ENCODE measurements at regions not wholly inside any gene's neighbourhood (a gene's known extent, or its start where the extent isn't known, plus 50 kb on each side); places are given as distances from the start of the nearest gene placed in this dataset.

DNA sequence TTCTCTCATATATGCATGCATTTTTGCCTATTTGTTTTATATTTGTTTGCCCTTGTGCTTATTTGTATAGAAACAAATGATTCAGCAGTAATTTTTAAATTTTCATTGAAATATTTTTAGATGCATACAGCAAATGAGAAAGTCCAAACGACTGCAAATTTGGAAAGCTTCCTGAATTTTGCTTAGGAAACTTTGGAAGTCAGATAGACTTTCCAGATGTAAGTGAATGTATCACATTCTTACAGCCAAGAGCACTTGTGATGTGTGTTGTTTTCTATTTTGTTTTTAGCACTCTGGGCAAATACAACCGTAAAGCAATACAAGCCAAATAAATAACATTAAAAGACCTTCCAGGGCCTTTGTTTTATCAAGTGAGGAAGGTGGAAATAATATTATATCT lies 680.8 kb upstream of the CDH8 start:
- no peak for DNase-seq

DNA sequence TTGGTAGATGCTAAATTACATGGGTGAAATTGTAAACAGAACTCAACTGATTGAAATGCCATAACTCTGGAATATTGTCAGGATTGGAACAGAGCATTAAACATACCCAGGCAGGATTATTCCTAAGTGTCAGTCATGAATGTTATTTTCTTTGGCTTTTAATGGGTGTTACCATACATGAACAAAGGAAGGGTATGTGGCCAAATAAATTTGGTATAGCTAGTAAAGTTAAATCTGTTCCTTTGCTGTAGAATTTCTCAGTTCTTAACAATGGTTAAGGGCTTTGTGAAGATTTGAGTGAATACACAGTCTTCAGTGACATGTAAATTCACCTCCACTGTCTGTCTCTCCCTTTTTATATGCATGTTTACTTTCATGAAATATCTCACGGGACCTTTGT lies 679.5 kb upstream of the CDH8 start:
- DNase-seq, result no peak

DNA sequence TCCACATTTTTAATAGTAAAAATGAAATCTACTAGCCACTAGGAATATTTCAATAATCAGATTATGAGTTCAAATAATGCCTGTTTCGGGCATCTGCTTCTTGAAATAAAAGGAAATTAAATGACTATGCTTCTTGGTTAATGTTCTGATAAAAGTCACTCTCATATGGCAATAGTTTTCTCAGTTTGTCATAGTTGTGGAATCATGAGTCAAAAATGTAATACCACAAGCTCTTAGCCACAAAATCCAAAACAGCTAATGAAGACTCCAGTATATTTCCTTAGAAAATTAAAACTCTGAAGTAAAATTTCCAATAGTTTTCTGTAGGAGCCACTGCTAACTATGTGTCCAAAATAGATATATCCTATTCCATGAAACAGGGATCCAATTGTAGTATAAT lies 676.3 kb upstream of the CDH8 start:
- no peak for DNase-seq

DNA sequence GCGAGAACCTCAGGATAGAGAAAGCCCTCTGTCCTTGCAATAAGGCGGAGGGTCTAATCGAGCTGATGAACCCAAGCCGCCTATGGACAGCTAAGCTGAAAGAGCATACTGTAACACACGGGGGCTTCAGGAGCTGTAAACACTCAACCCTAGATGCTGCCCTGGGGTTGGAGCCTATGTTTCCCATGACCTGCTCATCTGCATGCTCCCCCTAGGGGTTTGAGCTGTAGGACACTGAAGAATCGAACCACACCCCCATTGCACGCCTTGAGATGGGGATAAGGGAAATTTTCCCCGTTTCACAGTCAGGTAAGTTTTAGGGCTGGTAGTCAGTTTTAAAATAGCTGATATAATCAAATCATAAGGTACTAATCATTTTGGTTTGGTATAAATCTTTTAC lies 675.6 kb upstream of the CDH8 start:
- no peak for DNase-seq

DNA sequence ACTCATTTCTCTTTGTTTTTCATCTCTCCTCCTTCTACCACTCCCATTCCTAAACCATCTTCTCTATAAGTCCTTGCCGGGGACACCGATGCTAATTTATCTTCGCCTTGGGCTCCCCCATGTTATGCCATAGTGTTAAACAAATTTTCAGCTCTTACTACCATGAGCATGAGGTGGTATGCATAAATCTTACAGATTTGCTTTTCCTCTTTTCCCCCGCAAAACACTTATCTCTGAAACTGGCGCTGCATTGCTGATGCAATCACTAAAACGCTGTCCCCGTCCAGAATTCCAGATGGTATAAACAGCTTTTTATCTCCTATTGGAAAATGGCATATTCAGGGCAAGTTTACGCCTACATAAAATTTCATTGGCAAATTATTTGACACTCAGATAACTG lies 673.6 kb upstream of the CDH8 start:
- DNase-seq, result no peak

DNA sequence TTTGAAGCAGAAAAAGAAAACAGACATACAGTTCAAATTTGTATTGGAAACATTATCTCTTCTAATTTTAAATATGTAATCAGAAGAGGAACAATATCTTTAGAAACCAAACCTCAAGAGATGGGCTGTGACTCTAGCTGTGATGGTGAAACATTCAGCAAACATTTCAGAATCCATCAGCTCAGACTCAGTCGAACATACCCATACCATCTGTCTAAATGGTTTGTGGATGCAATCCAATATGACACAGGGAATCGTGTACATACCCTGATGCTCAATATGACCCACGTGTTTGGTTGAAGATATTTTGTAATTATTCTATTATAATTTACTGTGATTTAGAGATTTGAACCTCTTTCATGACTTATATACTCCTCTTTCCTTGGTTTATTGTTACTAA lies 665.2 kb upstream of the CDH8 start:
- DNase-seq, result no peak

DNA sequence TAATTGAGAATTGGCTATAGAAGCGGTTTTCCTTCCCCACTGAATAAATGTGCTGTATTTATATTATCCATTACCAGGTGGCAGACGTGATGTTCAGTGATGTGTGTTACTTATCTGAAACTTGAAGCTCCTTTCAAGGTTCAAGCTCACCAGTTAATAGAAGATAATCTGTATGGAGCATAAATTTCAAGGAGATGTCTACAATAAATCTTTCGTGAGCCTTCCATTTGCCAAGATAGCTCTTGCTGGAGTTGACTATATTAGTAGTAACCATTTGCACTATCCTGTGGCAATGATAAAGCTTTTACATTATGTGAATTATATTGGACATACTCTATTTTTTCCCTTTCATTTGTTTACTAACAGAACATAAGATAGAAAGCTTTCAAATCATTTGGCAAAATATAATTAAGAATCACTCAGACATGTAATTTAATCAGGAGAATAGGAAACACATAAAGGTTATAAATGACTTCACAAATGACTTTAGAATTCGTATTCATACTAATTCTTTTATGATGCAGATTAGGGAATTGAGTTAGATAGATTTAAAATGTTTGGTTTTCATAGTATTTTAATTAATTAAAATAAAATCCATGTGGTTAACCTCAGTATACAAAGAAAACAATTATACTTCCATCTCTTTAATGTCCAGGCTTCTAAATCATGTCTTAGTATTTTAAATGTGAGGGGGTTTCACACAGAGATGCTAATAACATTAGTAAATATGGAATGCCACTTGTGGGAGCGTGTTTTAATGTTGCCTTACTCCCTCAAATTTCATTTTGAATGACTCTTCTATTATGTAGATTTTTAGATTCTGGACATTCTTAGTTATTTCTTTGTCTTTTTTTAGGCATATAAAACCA lies 664.4 kb upstream of the CDH8 start:
- DNase-seq, result no peak

DNA sequence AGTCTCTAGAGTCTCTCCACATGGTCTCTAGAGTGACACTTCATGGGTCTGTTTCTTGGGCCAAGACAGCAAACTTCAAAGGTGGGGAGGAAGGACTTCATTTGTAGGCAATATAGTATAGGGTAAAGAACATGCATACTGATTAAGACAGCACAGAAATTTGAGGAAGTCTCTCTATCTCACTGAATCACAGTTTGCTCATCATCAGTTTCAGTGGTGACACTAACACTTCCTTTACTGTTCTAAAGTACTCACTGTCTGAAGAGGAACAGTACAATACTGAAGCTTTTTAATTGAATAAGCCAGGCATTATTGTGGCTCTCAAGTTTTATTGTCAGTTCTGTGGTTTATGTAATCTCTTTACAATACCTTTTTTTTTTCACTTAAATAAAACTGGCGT lies 656.4 kb upstream of the CDH8 start:
- DNase-seq, result no peak

DNA sequence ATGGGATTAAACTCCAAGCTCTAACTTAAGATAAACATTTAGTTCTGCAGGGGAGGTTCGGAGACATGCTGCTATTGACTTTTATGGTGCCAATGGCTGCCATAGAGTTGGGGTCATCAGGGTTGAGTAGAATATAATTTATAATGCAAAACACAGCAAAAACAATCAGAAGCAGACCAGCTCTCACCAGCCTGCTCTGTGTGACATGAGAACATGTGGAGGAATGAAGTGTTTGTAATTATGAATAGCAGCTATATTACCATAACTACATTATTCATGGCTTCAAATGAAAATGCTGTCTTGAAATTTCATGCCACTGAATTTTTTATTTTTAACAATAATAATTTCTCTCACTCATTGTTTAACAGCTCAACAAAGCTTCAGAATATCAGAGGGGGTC lies 645.6 kb upstream of the CDH8 start:
- no peak for DNase-seq

DNA sequence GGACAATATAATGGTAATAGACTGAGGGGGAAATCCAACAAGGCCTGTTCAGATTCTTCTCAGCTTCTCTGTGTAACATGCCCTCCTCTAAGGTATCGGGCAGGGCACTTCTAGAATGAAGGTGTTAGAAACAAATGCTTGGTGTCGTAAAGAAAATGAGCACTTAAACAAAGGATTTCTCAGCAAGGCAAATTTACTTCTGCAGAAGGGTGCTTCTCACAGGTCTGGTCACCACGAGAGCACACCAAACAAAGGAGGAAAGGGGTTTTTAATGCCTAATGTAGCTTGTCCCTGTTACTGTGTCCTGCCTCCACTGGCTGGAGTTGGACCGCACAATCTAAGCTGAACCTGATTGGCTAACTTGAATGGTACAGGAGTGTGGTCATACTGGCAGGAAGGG lies 642.6 kb upstream of the CDH8 start:
- DNase-seq, result no peak

DNA sequence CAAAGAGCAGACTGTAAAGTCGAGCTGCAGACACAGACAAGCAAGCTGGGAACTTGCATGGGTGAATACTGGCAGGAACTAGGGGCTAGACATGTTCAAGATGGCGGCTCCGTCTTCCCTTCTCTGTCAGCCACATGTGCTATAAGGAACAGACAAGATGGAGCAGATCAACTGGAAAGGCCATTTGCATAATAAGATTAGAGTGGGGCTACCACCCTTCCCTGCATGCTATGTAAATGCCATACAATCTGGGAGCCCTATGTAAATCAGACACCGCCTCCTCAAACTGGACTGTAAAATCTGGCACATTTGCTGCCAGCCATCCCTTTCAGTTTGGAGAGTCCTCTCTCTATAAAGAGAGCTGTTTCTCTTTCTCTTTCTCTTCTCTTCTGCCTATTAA lies 640.1 kb upstream of the CDH8 start:
- DNase-seq, result no peak

DNA sequence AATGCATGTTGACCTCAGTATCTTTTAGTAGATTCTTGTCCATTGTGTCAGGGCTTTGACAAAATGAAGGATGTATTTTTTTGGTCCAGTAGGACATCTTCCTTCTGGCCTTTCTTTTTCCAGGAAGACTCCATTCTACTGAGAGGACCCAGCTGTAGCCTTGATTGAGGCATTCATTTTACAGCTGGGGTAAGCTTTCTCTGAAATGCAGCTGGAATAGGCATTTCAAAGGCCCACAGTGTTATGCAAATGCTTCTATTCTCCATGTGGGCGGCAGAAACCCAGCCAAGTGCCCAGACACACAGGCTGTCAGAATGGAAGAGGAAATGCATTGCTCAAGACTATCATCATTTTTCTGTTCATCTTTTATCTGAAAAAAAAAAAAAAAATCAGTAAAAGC lies 629.0 kb upstream of the CDH8 start:
- peak in 21 of 51 donors; percentile 3 to 57 (median 20) for DNase-seq

DNA sequence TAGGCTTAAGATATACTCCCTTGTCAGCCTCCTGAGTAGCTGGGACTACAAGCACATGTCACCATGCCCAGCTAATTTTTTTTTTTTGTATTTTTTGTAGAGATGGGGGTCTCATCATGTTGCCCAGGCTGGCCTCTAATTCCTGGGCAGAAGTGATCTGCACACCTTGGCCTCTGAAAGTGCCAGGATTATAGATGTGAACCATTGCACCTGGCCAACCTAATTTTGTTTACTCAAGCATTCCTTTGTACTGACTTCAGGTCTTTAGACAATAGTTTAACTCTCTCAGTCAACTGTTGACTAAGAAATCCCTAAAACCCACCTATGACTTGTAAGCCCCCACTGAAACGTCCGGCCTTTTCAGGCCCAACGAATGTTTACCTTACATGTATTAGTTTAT lies 628.3 kb upstream of the CDH8 start:
- DNase-seq, result no peak

DNA sequence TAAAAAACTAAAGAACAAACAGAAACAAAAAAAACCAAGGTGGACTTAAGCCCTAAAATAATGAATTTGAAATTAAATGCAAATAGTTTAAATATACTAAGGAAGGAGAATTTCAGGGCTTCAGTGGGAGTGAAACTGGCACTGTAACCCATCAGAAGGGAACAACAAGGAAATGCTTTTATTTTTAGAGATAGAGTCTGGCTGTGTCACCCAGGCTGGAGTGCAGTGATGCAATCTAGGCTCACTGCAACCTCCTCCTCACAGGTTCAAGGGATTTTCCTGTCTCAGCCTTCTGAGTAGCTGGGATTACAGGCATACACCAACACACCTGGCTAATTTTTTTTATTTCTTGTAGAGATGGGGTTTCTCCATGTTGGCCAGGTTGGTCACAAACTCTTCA lies 625.2 kb upstream of the CDH8 start:
- DNase-seq, result no peak

DNA sequence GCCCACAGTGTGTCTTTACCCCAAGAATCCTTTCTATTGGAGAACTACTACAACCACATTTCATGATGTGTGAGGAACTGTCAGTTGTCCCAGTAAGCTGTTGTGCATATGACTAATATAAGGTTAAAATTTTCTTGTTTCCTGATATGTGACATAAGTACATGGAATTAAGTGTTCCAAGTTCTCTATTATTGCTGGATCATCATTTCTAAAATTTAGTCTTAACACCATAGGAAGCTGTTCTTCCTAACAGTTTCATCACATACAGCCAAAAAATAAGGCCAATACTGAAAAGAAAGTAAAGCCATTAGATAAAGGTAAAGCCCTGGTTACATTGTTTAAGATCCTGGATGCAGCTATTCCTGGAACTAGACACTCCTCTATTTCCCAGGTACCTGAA lies 620.9 kb upstream of the CDH8 start:
- no peak for DNase-seq

DNA sequence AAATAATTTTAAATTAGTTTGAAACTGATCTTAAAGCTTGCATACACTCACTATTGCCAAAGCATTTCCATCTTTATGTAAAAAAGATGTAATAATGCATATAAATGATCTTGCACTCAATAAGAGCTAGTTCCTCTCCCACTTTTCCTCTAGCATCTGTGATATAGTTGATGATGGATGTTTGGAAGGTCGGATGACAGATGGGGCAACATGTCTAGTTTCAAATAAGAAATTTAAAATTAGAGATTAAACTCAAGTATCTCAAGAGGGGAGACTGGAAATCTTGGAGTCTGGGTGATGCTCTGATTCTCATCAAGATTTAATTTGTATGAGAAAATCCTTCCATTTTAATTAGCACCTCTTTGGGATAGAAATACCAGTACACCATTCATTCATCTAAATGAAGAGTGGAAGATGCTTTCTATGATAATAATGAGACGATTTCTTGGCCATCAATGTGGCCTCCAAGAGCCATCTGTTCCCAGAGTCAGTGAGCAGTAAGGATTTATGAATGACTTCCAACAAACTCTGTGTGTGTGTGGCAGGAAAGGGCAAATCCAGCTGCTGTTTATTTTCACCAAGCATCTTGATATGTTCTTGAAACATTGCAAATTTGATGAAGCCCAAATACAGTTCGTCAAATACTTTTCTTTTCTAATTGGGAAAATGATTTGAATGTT lies 616.3 kb upstream of the CDH8 start:
- DNase-seq, result no peak

DNA sequence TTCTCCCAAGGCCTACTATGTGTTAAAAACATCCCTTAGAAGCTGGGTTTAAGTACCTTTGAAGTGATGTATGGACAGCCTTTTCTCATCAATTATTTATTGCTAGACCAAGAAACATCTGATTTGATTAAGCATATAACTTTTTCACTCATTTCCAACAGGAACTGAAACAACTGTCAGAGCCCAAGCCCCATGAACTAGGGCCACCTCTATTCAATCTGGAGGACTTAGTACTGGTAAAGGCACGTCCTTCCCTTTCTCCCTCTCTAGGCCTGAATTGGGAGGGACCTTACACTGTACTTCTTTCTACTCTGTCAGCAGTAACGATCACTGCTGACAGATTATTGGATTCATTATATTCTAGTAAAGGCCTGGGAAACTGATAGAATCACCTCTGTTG lies 612.0 kb upstream of the CDH8 start:
- no peak for DNase-seq

DNA sequence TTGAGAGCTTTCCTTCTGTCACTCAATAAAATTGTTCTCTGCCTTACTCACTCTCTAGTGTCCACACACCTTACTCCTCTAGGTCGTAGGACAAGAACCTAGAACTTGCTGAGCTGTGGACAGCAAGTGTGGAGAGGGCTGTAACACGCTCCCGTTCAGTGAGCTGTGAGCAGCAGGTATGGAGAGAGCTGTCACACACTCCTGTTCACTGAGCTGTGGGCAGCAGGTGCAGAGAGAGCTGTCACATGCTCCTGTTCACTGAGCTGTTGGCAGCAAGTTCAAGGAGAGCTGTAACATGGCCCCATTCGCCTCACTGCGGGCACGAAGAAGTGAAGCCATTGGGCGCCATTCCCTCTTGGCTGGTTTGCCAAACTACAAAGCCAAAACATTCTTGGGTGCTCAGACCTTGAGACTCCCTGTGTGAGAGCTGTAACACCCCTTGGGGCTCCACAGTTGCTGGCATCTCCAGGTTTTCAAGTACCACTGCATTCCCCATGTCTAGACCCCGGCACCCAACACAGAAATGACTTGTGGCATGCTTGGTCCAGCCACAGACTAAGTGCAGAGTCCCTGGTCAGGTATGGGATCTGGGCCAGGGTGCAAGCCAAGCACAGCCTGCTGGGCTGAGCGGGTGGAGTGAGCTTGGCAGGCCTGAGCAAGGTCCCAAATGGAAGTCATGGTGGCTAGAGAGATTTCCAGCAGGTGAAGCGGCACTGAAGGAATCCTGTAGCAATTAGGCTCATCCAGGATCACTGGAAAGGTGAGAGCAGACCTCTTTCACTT lies 608.0 kb upstream of the CDH8 start:
- DNase-seq, result no peak

DNA sequence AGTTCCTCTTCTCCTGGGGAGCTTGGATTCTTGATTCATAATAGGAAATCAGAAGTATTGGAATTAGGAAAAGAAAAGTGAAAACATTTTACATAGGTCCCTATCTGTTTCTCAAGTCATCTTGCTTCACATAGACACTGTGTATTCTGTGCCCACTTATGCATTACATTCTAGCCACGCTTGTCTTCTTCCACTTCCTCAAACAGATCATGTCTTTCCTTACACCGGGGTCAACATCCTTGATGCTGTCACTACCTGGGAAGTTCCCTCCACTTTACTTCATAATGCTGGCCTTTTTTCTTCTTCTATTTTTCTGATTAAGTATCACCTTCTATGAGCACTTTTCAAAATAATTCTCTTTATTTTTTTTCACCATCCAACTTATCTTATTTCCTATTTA lies 606.4 kb upstream of the CDH8 start:
- DNase-seq, result no peak

DNA sequence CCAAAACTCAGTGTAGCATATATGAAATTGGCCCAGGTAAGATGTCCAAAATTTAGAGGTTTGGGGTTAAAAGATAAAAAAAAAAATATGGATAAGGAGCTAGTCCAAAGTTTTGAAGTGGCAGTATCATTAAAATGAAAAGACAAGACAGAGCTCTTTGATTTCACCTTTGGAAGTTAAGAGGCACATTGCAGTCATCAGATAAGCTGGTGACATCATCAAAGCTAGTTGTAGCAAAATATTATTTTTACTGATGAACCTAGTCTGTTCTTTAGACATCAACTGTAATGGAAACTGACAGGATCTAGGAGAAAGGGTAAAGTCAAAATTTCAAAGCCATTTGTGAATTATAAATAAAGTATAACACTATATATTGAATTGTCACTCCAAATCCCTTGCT lies 603.7 kb upstream of the CDH8 start:
- no peak for DNase-seq

DNA sequence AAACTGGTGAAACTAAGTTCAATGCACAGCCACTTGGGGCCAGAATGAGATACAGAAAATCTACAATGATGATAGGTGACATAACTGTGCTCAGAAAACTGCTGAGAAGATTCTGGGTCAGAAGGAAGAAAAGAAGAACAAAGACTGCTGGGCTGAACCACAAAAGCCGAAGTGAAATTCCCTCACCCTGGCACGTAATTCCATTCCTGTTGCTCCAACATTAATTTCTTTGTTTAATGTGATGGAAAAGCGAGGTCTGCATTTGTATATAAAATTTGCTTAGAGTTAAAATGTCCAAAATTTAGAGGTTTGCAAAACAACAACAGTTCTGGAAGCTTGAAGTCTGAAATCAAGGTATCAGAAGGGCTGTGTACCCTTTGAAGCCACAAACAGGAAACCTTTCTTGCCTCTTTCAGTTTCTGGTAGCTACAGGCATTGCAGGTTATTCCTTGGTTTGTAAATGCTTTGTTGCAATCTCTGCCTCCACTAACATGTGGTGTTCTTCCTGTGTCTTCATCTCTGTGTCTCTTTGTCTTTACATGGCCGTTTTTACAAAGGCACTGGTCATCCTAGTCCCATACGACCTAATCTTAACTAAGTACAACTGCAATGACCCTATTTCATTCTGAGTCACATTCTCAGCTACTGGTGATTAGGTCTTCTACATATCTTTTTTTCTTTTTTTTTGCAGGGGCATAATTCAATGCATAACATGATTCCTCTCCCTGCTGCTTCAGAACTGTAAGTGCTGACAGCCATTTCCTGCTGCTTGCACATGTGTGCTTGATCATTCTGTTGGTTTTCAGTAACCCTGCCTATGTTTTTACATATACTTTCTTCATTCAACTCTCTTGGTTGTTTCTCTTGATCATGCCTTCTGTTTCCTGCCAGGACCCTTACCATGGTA lies 603.0 kb upstream of the CDH8 start:
- no peak for DNase-seq

All from hypothalamus (tissue), 51 donors.